HG03103 (cell line): ENCODE measurements at regions not wholly inside any gene's neighbourhood (a gene's known extent, or its start where the extent isn't known, plus 50 kb on each side); places are given as distances from the start of the nearest gene placed in this dataset.

Experiments used
- ATAC-seq: cut with Tn5 transposase; IDR thresholded peaks from one replicate; pipeline ENCODE4 v1.9.1; 2021; ENCODE audit warnings: low read depth; ENCODE audit not compliant: unreplicated experiment

- no peak for ATAC-seq
Observed at GRCh38 chr4:11271263-11271662, 157.4 kb downstream of the HS3ST1 start.

- ATAC-seq, result no peak
Observed at GRCh38 chr4:11268149-11268548, 160.5 kb downstream of the HS3ST1 start.

- ATAC-seq, result no peak
Observed at GRCh38 chr4:11264841-11265240, 163.9 kb downstream of the HS3ST1 start.

GRCh38 chr4:11264346-11264745 is 164.3 kb downstream of the HS3ST1 start:
- no peak for ATAC-seq

DNA sequence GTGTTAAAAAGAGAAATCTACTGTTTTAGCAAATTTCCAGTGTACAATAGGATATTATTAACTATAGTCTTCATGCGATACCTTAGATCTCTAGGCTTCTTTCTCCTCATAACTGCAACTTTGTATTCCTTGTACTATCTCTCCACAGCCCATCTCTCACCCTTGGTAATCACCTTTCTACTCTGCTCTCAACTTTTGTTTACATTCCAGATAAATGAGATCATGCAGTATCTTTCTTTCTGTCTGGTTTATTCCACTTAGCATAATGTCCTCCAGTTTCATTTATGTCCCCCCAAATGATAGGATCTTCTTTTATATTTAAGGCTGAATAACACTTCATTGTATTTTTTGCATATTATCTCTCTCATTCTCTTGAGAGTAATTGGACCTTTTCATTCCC is 165.5 kb downstream of the HS3ST1 start:
- ATAC-seq, result no peak

- no peak for ATAC-seq
Observed at GRCh38 chr4:11261066-11261850, 167.4 kb downstream of the HS3ST1 start.

DNA sequence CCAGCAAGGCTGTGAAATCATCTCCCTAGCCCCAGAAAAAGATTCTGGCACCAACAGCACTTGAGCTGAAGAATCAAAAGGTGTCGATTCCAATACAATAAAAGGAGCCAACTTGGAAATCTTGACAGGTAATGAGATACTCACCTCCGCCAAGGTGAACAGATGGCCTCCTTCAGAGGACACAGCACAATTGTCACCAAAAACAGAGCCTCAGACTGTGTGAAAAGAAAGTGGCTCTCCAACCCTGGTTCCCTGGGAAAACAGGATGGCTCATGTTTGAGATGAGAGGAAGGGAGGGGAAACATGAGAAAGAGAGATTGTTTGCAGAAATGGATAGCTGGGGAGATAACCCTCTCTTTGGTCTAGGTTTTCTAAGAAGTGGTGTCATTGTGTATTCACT is 168.9 kb downstream of the HS3ST1 start:
- ATAC-seq, result no peak

- no peak for ATAC-seq
Observed at GRCh38 chr4:11252149-11252548, 176.5 kb downstream of the HS3ST1 start.

DNA sequence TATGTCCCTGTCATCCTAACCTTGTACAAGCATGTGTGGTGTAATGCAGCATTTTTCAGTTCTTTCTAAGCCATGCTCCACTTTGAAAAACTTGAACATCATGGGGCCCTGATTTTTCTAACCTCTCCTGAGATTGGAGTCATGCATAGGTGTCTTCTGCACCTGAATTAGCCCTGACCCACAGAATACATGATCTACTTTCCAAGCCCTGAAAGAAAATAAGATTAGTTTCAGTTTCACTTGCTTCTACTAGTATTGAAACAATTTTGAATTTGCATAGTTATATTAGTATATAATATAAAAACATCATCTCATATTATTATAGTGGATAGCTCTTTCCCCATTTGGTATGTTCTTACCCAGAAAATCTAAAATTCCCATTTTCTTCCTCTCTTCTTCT is 178.2 kb downstream of the HS3ST1 start:
- no peak for ATAC-seq

GRCh38 chr4:11232015-11232414 is 196.7 kb downstream of the HS3ST1 start:
- ATAC-seq, result no peak

DNA sequence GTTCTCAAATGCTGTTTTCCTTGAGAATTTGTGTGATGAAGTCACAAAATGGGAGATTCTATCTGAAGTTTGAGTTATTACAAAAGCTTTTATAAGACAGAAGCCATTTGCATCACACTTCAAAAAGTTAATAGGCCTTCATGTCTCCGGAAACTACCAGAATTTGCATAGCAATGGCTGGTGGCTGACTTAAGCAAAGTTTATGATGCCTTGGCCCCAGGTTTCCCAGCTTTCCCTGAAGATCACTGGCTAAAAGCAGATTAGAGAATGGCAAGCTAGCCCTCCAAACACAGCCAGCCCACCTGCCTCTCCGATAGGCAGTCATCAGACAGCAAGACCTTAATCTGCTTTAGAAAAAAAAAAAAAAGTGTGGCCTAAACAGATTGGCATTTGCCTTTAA is 197.8 kb downstream of the HS3ST1 start:
- no peak for ATAC-seq

GRCh38 chr4:11228530-11228929 is 200.2 kb downstream of the HS3ST1 start:
- ATAC-seq, result no peak

DNA sequence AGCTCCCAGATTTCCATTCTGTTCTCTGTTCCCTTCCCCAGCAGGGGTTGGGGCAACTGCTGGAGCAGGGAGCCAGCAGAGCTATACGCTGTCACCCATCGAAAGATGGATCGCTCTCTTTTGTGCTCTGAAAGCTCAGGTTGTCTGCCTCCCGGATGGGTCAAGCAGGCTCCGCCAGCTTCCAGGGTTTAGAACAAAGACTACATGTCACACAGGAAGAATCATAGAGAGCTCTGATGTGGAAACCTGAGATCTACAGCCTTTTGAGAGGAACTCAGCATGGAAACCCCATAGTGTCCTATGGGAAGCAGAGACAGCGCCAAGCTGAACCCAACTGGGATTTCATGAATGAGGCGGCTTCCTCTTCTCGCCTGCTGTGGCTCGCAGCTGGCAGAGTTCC is 205.4 kb downstream of the HS3ST1 start:
- no peak for ATAC-seq

DNA sequence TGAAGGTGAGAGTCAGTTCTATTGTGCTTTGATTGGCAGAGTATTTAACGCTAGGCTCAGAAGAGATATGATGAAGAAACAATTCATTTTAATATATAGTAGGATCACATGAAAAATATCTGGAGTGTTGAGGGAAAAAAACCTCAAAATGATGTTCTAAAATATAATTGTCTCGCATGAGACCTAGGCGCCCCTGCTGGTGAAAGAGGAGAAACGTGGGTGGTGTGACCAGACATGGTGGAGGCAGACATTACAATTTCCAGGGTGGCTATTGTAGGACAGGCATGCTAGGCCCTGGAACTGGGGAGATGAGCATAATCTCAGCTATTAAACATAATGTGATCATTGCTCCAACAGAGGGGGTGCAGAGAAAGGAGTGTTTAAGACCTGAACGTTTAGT is 210.0 kb downstream of the HS3ST1 start:
- no peak for ATAC-seq

DNA sequence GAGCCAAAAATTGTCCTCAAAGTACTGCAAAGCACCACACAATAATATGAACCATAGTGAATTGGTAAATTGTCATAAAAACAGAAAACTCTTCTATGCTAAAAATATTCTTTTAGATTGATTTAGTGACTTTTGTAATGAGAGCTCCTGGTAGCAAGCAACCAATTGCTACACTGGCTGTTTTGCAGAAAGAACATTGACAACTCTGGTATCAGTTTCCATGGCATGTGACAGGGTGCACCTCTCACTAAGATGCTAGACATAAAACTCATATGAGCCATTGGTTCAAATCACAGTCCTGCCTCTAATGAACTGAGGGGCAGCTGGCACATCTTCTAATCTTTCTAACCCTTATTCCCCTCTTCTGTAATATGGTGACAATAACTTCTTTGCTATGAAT is 212.2 kb downstream of the HS3ST1 start:
- ATAC-seq, result no peak

GRCh38 chr4:11214281-11214680 is 214.4 kb downstream of the HS3ST1 start:
- no peak for ATAC-seq

GRCh38 chr4:11209826-11210225 is 218.9 kb downstream of the HS3ST1 start:
- no peak for ATAC-seq

- ATAC-seq, result no peak
Observed at GRCh38 chr4:11201256-11201655, 227.4 kb downstream of the HS3ST1 start.

DNA sequence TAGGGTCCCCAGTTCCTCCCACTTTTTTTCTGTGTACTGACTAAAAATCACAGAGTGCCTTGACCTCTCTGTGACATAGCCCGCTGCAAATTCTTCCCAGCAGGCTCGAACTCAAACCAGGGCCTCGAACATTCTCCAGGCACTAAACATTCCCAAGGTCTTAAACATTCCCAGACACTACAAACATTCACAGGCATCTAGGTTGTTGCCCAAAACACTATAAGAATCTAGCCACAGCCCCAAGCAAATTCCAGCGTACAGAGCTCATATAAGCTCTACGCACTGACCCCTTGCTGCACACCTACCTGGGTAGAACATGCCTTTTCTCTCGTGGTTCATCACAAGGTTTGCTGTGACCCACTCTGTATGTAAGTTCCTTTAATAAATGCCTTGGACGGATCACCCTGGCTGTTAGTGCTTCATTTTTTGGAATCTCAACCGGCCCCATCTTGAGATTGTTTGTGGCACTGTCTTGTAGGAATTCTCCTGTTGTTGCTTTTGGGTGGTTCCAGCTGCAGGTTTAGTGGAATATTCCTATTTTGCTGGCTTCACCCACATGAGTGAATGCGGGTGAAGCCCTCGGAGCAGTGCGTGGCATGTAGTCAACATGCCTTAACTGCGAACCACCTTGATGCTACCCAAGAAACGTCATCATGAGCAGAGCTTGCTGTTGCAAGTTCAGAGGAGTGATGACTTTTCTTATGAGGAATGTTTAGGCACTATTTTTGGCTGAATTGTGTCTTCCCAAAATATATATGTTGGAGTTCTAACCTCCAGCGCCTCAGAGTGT is 230.0 kb downstream of the HS3ST1 start:
- ATAC-seq, result no peak

DNA sequence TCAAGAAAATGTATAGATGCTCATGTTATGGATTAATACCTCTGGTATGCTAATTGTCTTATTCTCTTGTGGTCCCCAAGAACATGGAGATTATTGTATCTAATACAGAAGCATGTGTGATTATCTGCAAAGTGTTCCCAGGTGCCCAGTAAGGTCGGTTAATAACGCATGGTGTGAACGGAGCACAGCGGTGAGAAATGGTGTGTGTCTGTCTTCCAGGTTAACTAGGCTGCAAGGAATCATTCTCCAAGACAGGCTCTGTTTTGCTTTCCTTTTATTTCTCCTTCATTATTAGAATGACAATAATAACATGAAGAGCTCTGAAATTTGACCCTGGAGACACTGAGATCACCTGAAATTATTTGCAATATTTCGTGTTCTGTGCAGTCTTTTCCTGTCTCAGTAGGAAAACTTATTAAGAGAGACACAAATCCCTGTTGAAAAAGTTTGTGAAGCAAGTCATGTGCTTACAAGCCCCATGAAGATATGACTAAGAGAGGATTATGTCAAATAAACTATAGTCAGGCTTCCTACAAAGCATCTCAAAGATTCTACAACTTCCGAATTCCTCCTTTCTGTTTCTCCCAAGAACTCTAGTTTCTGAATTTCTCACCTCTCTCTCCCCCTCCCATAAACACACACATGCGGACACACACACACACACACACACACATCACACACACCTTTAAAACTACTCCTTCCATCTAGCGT is 230.9 kb downstream of the HS3ST1 start:
- no peak for ATAC-seq

- no peak for ATAC-seq
Observed at GRCh38 chr4:11196927-11197522, 231.7 kb downstream of the HS3ST1 start.
